ENCODE measurements at regions not wholly inside any gene's neighbourhood (a gene's known extent, or its start where the extent isn't known, plus 50 kb on each side); places are given as distances from the start of the nearest gene placed in this dataset.

GRCh38 chr10:90641731-90642130, 216.1 kb downstream of the HTR7 start:
- TF ChIP-seq CTCF (IDR thresholded peaks at IDR 0.05) (no peak), POLR2A (IDR thresholded peaks at IDR 0.05) (no peak)
